Natural killer cell (primary cell): ENCODE measurements at regions not wholly inside any gene's neighbourhood (a gene's known extent, or its start where the extent isn't known, plus 50 kb on each side); places are given as distances from the start of the nearest gene placed in this dataset.

Experiments used
- ATAC-seq, 3 donors: fragments of 150-1000 bp in 2 of 3; fragments of 200-7000 bp in 1 of 3; cut with Tn5 transposase; 1 replicate in 1 of 3; 2 replicates in 2 of 3; pipeline ENCODE4 v1.10.0; 2021; ENCODE audit warnings: mild to moderate bottlenecking in 2 of 3, moderate library complexity in 2 of 3
- DNase-seq, 2 donors: peaks; one replicate each; pipeline versions ENCODE4 v3.0.0 to v3.0.0-alpha.2; 2013 to 2021; ENCODE audit warnings: mixed read lengths in 1 of 2
- H3K27ac ChIP-seq: one replicate; pipeline ENCODE4 v1.5.1; 2013; ENCODE audit warnings: mild to moderate bottlenecking, low read length
- H3K27me3 ChIP-seq: one replicate; pipeline ENCODE4 v1.6.1; 2013; ENCODE audit warnings: low read length; ENCODE audit not compliant: control insufficient read depth, insufficient read depth
- H3K36me3 ChIP-seq: one replicate; pipeline ENCODE4 v1.6.1; 2013; ENCODE audit warnings: low read length; ENCODE audit not compliant: control insufficient read depth, insufficient read depth
- H3K4me1 ChIP-seq: one replicate; pipeline ENCODE4 v1.6.1; 2013; ENCODE audit warnings: low read length; ENCODE audit not compliant: control insufficient read depth, insufficient read depth
- H3K4me3 ChIP-seq: one replicate; pipeline ENCODE4 v1.5.1; 2013; ENCODE audit warnings: low read length
- H3K9me3 ChIP-seq: one replicate; pipeline ENCODE4 v1.6.1; 2013; ENCODE audit warnings: low read length; ENCODE audit not compliant: control insufficient read depth, insufficient read depth
- H3K27ac Mint-ChIP-seq, 2 donors: one replicate each; pipeline ENCODE4 v1.8.0; 2022; ENCODE audit warnings: mild to moderate bottlenecking in 2 of 2, mixed read lengths in 2 of 2, moderate library complexity in 1 of 2
- H3K27me3 Mint-ChIP-seq, 2 donors: one replicate each; pipeline ENCODE4 v1.8.0; 2022; ENCODE audit warnings: low read depth in 2 of 2, mixed read lengths in 2 of 2
- H3K36me3 Mint-ChIP-seq: one replicate; pipeline ENCODE4 v1.8.0; 2022; ENCODE audit warnings: mixed read lengths
- H3K4me1 Mint-ChIP-seq, 2 donors: one replicate each; pipeline ENCODE4 v1.8.0; 2022; ENCODE audit warnings: mixed read lengths in 2 of 2
- H3K4me3 Mint-ChIP-seq: one replicate; pipeline ENCODE4 v1.8.0; 2022; ENCODE audit warnings: mild to moderate bottlenecking, moderate library complexity, mixed read lengths
- H3K9me3 Mint-ChIP-seq, 2 donors: one replicate each; pipeline ENCODE4 v1.8.0; 2022; ENCODE audit warnings: mixed read lengths in 2 of 2
- WGBS: methylation state at CpG from one replicate; pipeline ENCODE4 v1.1.7; 2013; ENCODE audit warnings: missing lambda C conversion rate; ENCODE audit not compliant: insufficient coverage; 5-methylcytosine and 5-hydroxymethylcytosine counted together
- intact Hi-C: fragments of 100-400 bp; cut with micrococcal nuclease; formaldehyde crosslinking; loops from one replicate; pipeline ENCODE4 v1.14.2; 2022
- TF ChIP-seq, protein P1 (sequence below): fragments of 200-600 bp; IDR thresholded peaks from one replicate; pipeline ENCODE4 v1.8.0; 2022; ENCODE audit warnings: antibody characterized with exemption

GRCh38 chr7:52781250-52781649 lies 254.2 kb upstream of the POM121L12 start:
- Histone ChIP-seq H3K27me3 (no peaks in the 10 kb centered on the region), H3K9me3 (peaks cover 4% of the 10 kb centered on the region), H3K36me3 (no peaks in the 10 kb centered on the region), H3K4me3 (no peak overlapping the region), H3K27ac (no peak overlapping the region), H3K4me1 (no peaks in the 10 kb centered on the region)
- 94% methylated on average over 3 of the region's 4 CpGs for WGBS
- Mint-ChIP-seq H3K4me3 (no peak overlapping the region), H3K4me1 (no peaks in the 10 kb centered on the region), H3K27me3 (no peaks in the 10 kb centered on the region), H3K9me3 (peaks cover 16 to 40% of the 10 kb centered on the region in 2 donors), H3K27ac (no peak overlapping the region), H3K36me3 (peaks cover 12% of the 10 kb centered on the region)
- no peak for ATAC-seq
- TF ChIP-seq, protein P1, sequence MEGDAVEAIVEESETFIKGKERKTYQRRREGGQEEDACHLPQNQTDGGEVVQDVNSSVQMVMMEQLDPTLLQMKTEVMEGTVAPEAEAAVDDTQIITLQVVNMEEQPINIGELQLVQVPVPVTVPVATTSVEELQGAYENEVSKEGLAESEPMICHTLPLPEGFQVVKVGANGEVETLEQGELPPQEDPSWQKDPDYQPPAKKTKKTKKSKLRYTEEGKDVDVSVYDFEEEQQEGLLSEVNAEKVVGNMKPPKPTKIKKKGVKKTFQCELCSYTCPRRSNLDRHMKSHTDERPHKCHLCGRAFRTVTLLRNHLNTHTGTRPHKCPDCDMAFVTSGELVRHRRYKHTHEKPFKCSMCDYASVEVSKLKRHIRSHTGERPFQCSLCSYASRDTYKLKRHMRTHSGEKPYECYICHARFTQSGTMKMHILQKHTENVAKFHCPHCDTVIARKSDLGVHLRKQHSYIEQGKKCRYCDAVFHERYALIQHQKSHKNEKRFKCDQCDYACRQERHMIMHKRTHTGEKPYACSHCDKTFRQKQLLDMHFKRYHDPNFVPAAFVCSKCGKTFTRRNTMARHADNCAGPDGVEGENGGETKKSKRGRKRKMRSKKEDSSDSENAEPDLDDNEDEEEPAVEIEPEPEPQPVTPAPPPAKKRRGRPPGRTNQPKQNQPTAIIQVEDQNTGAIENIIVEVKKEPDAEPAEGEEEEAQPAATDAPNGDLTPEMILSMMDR: no peak
- intact Hi-C loops: no loop called here
- no peak for DNase-seq

DNA sequence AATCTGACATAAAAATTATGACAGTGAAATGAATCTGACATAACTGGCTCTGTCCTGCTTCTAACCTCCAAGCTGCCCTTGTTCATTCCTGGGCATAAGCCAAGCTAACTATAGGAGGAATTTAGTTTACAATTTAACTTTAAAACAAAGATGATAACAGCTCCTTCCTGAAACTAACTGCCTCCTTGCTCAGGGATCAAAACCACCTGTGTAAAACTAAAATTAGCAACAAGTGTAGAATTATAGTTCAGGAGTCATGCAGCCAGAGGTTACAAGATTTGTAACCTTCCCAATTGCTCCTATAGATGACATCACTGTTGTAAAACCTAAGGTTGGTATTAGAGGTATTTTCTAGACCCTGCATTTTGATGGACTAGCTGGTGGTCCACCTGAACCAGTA lies 256.4 kb upstream of the POM121L12 start:
- H3K27me3 ChIP-seq: no peaks in the 10 kb centered on the region
- ATAC-seq (no peak), DNase-seq (no peak)
- no peak overlapping the region for H3K27ac ChIP-seq
- H3K4me3 ChIP-seq: no peak overlapping the region
- peaks cover 4% of the 10 kb centered on the region for H3K9me3 ChIP-seq
- no peak overlapping the region for H3K4me3 Mint-ChIP-seq
- no peaks in the 10 kb centered on the region for H3K4me1 Mint-ChIP-seq
- H3K9me3 Mint-ChIP-seq: peaks cover 10 to 30% of the 10 kb centered on the region in 2 donors
- H3K27me3 Mint-ChIP-seq: no peaks in the 10 kb centered on the region
- intact Hi-C loops: no loop called here
- no peaks in the 10 kb centered on the region for H3K4me1 ChIP-seq
- H3K36me3 ChIP-seq: no peaks in the 10 kb centered on the region
- peaks cover 12% of the 10 kb centered on the region for H3K36me3 Mint-ChIP-seq
- H3K27ac Mint-ChIP-seq: no peak overlapping the region
- TF ChIP-seq, protein P1: no peak

GRCh38 chr7:52777051-52777822 lies 258.2 kb upstream of the POM121L12 start:
- no peaks in the 10 kb centered on the region for H3K36me3 ChIP-seq
- H3K36me3 Mint-ChIP-seq: peaks cover 13% of the 10 kb centered on the region
- DNase-seq (no peak), ATAC-seq (no peak)
- no peaks in the 10 kb centered on the region for H3K27me3 ChIP-seq
- H3K27ac Mint-ChIP-seq: no peak overlapping the region
- no peak overlapping the region for H3K4me3 ChIP-seq
- no peak overlapping the region for H3K4me3 Mint-ChIP-seq
- no peaks in the 10 kb centered on the region for H3K27me3 Mint-ChIP-seq
- H3K4me1 ChIP-seq: no peaks in the 10 kb centered on the region
- intact Hi-C loops: no loop called here
- peaks cover 10 to 21% of the 10 kb centered on the region in 2 donors for H3K9me3 Mint-ChIP-seq
- peaks cover 4% of the 10 kb centered on the region for H3K9me3 ChIP-seq
- no peak overlapping the region for H3K27ac ChIP-seq
- TF ChIP-seq, protein P1: no peak
- WGBS: 65% methylated on average over 5 of the region's 5 CpGs
- H3K4me1 Mint-ChIP-seq: no peaks in the 10 kb centered on the region

DNA sequence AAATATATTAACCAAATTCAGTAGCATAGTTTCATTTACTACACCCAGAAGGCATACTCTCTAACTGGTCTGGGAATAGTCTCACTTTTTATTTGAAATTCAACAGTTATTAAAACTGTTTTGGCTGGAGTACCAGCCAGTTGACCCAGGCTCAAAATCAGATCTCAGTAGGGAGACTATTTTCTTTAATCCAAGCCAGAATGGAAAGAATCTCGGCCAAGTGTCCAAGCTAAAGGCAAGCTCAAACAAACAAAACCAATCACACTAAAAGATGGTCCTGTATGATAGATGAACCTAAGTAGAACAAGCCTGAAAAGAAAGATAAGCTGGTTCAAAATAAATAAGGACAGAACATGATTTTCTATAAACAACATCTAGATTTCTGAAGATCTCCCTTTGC lies 259.6 kb upstream of the POM121L12 start:
- ATAC-seq: no peak
- Mint-ChIP-seq H3K4me3 (no peak overlapping the region), H3K27ac (no peak overlapping the region), H3K4me1 (no peaks in the 10 kb centered on the region), H3K9me3 (peaks cover 16 to 26% of the 10 kb centered on the region in 2 donors), H3K36me3 (peaks cover 26% of the 10 kb centered on the region), H3K27me3 (no peaks in the 10 kb centered on the region)
- intact Hi-C loops: no loop called here
- H3K36me3 ChIP-seq: no peaks in the 10 kb centered on the region
- WGBS: no CpG with 5 or more reads among the region's 1 CpG
- no peaks in the 10 kb centered on the region for H3K4me1 ChIP-seq
- peaks cover 4% of the 10 kb centered on the region for H3K9me3 ChIP-seq
- H3K27me3 ChIP-seq: no peaks in the 10 kb centered on the region
- H3K27ac ChIP-seq: no peak overlapping the region
- TF ChIP-seq, protein P1: no peak
- DNase-seq: no peak
- H3K4me3 ChIP-seq: no peak overlapping the region
